K562 (cell line): ENCODE measurements at regions not wholly inside any gene's neighbourhood (a gene's known extent, or its start where the extent isn't known, plus 50 kb on each side); places are given as distances from the start of the nearest gene placed in this dataset.

Experiments
- ATAC-seq: fragments of 200-7000 bp; cut with Tn5 transposase; 3 replicates; pipeline ENCODE4 v1.9.1; 2020; ENCODE audit warnings: moderate library complexity
- BruUV-seq: library from RNA; stranded (reverse); fragments of 400-500 nt; replicated peaks from 2 replicates; lab custom pipeline; 2021; lab: Mats Ljungman, UMichigan
- CTCF ChIA-PET: fragments of 300-600 bp; formaldehyde crosslinking; extraction: SDS; loops from one replicate; lab custom pipeline; 2021; ENCODE audit warnings: low intra/inter-chr PET ratio; lab: Yijun Ruan, JAX
- POLR2A ChIA-PET: fragments of 300-600, 350-650 bp; sonication (Branson Sonifier 250); formaldehyde crosslinking; extraction: SDS; loops from one replicate; lab custom pipeline; 2021; ENCODE audit warnings: antibody characterized with exemption, inconsistent platforms; lab: Yijun Ruan, JAX
- DNase-seq, 4 experiments: peaks; one replicate each; pipeline versions ENCODE4 v3.0.0 to v3.0.0-alpha.2; 2011 to 2018; ENCODE audit warnings: low spot score in 3 of 4, mixed read lengths in 3 of 4; ENCODE audit errors: extremely low read depth in 1 of 4
- FAIRE-seq: peaks from 2 replicates; lab custom pipeline; 2011; peaks lifted over from hg19 to GRCh38; lab: Jason Lieb, UNC
- H2AFZ ChIP-seq: 2 replicates; pipeline ENCODE4 v1.6.0; 2011; ENCODE audit warnings: low read depth, low read length, control low read depth, inconsistent platforms
- H3K27ac ChIP-seq: fragments of 200-600 bp; 3 replicates; pipeline ENCODE4 v1.8.0; 2011; ENCODE audit warnings: low read depth, mild to moderate bottlenecking, control low read depth, inconsistent platforms, low read length, moderate library complexity, mixed read lengths; ENCODE audit errors: extremely low read depth
- H3K27me3 ChIP-seq, 2 experiments: fragments of 300-600 bp in 1 of 2; 2 replicates in 1 of 2; 3 replicates in 1 of 2; pipeline versions ENCODE4 v1.6.0 to v1.8.0; 2011; ENCODE audit warnings: inconsistent platforms in 2 of 2, low read length in 2 of 2, mild to moderate bottlenecking in 1 of 2, mixed read lengths in 1 of 2, moderate library complexity in 1 of 2; ENCODE audit not compliant: control insufficient read depth in 2 of 2, insufficient read depth in 2 of 2
- H3K36me3 ChIP-seq: fragments of 300-600 bp; 3 replicates; pipeline ENCODE4 v1.8.0; 2011; ENCODE audit warnings: mild to moderate bottlenecking, low read length, inconsistent platforms; ENCODE audit not compliant: control insufficient read depth, insufficient read depth
- H3K4me1 ChIP-seq, 2 experiments: fragments of 200-600 bp in 1 of 2; replicated peaks in 1 of 2; 2 replicates in 1 of 2; 3 replicates in 1 of 2; pipeline versions ENCODE4 v1.5.1 to v1.8.0; 2011; ENCODE audit warnings: inconsistent platforms in 2 of 2, low read length in 2 of 2, mild to moderate bottlenecking in 1 of 2, mixed read lengths in 1 of 2, moderate library complexity in 1 of 2; ENCODE audit not compliant: control insufficient read depth in 2 of 2, insufficient read depth in 2 of 2
- H3K4me2 ChIP-seq: 2 replicates; pipeline ENCODE4 v1.6.1; 2011; ENCODE audit warnings: low read length, control low read depth, inconsistent platforms, mixed read lengths; ENCODE audit not compliant: insufficient read depth
- H3K4me3 ChIP-seq: fragments of 200-600 bp; sonication (generic), shearing (Covaris generic); 2 replicates; pipeline ENCODE4 v1.5.1; 2016; ENCODE audit warnings: control low read depth, inconsistent platforms
- H3K79me2 ChIP-seq: fragments of 200-600 bp; 3 replicates; pipeline ENCODE4 v1.8.0; 2011; ENCODE audit warnings: low read length, inconsistent platforms; ENCODE audit not compliant: control insufficient read depth, insufficient read depth
- H3K9ac ChIP-seq, 2 experiments: 2 replicates each; pipeline versions ENCODE4 v1.6.0 to v1.6.1; 2011; ENCODE audit warnings: low read depth in 2 of 2, low read length in 2 of 2, control low read depth in 1 of 2, inconsistent platforms in 1 of 2, mild to moderate bottlenecking in 1 of 2, mixed read lengths in 1 of 2; ENCODE audit not compliant: insufficient read depth in 1 of 2
- H3K9me1 ChIP-seq: one replicate; pipeline ENCODE4 v1.6.0; 2011; ENCODE audit warnings: inconsistent platforms, mild to moderate bottlenecking, low read length, moderate library complexity; ENCODE audit not compliant: control insufficient read depth, insufficient read depth
- H3K9me3 ChIP-seq: replicated peaks from 2 replicates; pipeline ENCODE4 v1.5.1; 2011; ENCODE audit warnings: low read depth, low read length, inconsistent platforms; ENCODE audit not compliant: control insufficient read depth, insufficient read depth
- H4K20me1 ChIP-seq: replicated peaks from 2 replicates; pipeline ENCODE4 v1.6.1; 2011; ENCODE audit warnings: low read length, inconsistent platforms, mixed read lengths; ENCODE audit not compliant: control insufficient read depth, insufficient read depth
- BHLHE40 ChIP-seq: IDR thresholded peaks from 2 replicates; pipeline ENCODE4 v1.6.1; 2011; ENCODE audit warnings: low read length, improper control_type of control experiment
- BRCA1 ChIP-seq, 2 experiments: fragments of 450-650 bp in 1 of 2; sonication (generic) in 1 of 2; formaldehyde crosslinking in 1 of 2; IDR thresholded peaks; 2 replicates each; pipeline versions ENCODE4 v1.5.0 to v1.6.1; 2017 to 2020; ENCODE audit warnings: mild to moderate bottlenecking in 1 of 2, missing genetic modification reagents in 1 of 2
- CBFA2T2 ChIP-seq: fragments of 450-650 bp; conservative IDR thresholded peaks from 2 replicates; pipeline ENCODE4 v1.6.1; 2017; ENCODE audit warnings: mild to moderate bottlenecking
- MAFF ChIP-seq: IDR thresholded peaks from 2 replicates; pipeline ENCODE4 v1.6.1; 2012; ENCODE audit warnings: low read length, improper control_type of control experiment
- NCOR1 ChIP-seq: fragments of 450-650 bp; IDR thresholded peaks from 2 replicates; pipeline ENCODE4 v1.6.1; 2016; ENCODE audit warnings: mild to moderate bottlenecking, moderate library complexity
- NUFIP1 ChIP-seq: fragments of 450-650 bp; IDR thresholded peaks from 2 replicates; pipeline ENCODE4 v1.6.1; 2018; ENCODE audit not compliant: partially characterized antibody
- RHOXF2B ChIP-seq: fragments of 250-450 bp; sonication (Bioruptor Pico); conservative IDR thresholded peaks from 2 replicates; pipeline ENCODE4 v1.5.1; 2021
- ZNF431 ChIP-seq: sonication (generic); formaldehyde crosslinking; IDR thresholded peaks from 2 replicates; pipeline ENCODE4 v1.8.0; 2022; ENCODE audit warnings: mild to moderate bottlenecking, missing genetic modification reagents
- ZNF766 ChIP-seq: fragments of 200-800 bp; sonication (Bioruptor generic); conservative IDR thresholded peaks from 2 replicates; pipeline ENCODE4 v1.6.1; 2016; ENCODE audit warnings: missing genetic modification characterization, missing compliant biosample characterization
- ZSCAN29 ChIP-seq: fragments of 450-650 bp; IDR thresholded peaks from 2 replicates; pipeline ENCODE4 v1.6.1; 2017
- WGBS: fragments of 100-300 bp; shearing (Covaris generic); methylation state at CpG from one replicate; pipeline ENCODE4 v1.1.6; 2016; ENCODE audit warnings: low coverage, mixed read lengths; ENCODE audit not compliant: insufficient coverage; ENCODE audit errors: missing lambda C conversion rate; 5-methylcytosine and 5-hydroxymethylcytosine counted together
- in situ Hi-C: fragments of 300-500 bp; cut with MboI; formaldehyde crosslinking; loops from 4 replicates; pipeline ENCODE4 v1.15.0; 2018; ENCODE audit warnings: inconsistent platforms, mixed read lengths
- intact Hi-C: fragments of 100-400 bp; cut with micrococcal nuclease; formaldehyde crosslinking; loops from 2 replicates; pipeline ENCODE4 v1.14.2; 2022
- TF ChIP-seq, protein P1 (sequence below): sonication (generic); formaldehyde crosslinking; IDR thresholded peaks from 2 replicates; pipeline ENCODE4 v1.8.1; 2023; ENCODE audit warnings: mild to moderate bottlenecking, missing genetic modification reagents

DNA sequence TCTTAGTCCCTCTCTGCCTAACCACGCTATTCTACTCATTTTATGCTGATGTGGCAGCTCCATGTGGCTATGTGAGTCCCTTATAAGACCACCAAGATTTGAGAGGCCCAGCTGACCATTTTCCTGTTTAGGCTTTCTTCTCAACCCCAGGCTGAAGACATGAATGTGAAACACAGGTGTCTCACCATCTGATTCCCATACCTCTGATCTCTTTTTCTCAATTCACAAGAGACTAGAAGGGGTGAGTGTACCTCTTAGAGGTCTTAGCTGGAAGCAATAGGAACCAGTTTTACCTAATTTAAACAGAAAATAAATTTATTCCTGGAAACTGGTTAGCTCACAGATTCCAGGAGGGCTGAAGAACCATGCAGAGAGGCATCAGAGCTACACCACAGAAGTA lies 276.5 kb upstream of the FMR1 start:
- Histone ChIP-seq H3K4me1 (no peaks in the 10 kb centered on the region), H3K79me2 (no peaks in the 10 kb centered on the region), H3K9ac (no peak overlapping the region), H2AFZ (no peak overlapping the region), H3K4me2 (no peak overlapping the region), H3K9me1 (no peaks in the 10 kb centered on the region), H3K36me3 (no peaks in the 10 kb centered on the region), H3K9me3 (no peaks in the 10 kb centered on the region), H4K20me1 (no peaks in the 10 kb centered on the region), H3K4me3 (no peak overlapping the region), H3K27me3 (no peaks in the 10 kb centered on the region), H3K27ac (no peak overlapping the region)
- no TSS peak for BruUV-seq
- in situ Hi-C loops (no loop called here), intact Hi-C loops (no loop called here)
- 0% methylated on average over 1 of the region's 1 CpG for WGBS
- TF ChIP-seq, protein P1, sequence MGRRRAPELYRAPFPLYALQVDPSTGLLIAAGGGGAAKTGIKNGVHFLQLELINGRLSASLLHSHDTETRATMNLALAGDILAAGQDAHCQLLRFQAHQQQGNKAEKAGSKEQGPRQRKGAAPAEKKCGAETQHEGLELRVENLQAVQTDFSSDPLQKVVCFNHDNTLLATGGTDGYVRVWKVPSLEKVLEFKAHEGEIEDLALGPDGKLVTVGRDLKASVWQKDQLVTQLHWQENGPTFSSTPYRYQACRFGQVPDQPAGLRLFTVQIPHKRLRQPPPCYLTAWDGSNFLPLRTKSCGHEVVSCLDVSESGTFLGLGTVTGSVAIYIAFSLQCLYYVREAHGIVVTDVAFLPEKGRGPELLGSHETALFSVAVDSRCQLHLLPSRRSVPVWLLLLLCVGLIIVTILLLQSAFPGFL (CRISPR knock-in tag), result no peak
- no peak for TF ChIP-seq ZNF431 (CRISPR knock-in tag)
- TF ChIP-seq MAFF, result no peak
- no peak for TF ChIP-seq NUFIP1
- TF ChIP-seq BHLHE40, result no peak
- no peak for TF ChIP-seq BRCA1 (IDR thresholded peaks at IDR 0.05)
- no peak for TF ChIP-seq BRCA1 (CRISPR knock-in tag; IDR thresholded peaks at IDR 0.05)
- TF ChIP-seq CBFA2T2, result no peak
- TF ChIP-seq ZSCAN29, result no peak
- no peak for TF ChIP-seq NCOR1
- no peak for TF ChIP-seq ZNF766 (CRISPR knock-in tag)
- TF ChIP-seq RHOXF2B, result no peak
- ATAC-seq (no peak), DNase-seq (no peak), FAIRE-seq (no peak)
- CTCF ChIA-PET, result no interaction called here
- POLR2A ChIA-PET, result no interaction called here
